Endothelial cell of umbilical vein (primary cell): ENCODE measurements at regions not wholly inside any gene's neighbourhood (a gene's known extent, or its start where the extent isn't known, plus 50 kb on each side); places are given as distances from the start of the nearest gene placed in this dataset.

Experiments used
- BruUV-seq: library from RNA; stranded (reverse); fragments of 400-500 nt; replicated peaks from 2 replicates; lab custom pipeline; 2021; lab: Mats Ljungman, UMichigan
- CTCF ChIA-PET: fragments of 300-600, 350-600 bp; sonication (Branson Sonifier 250); formaldehyde crosslinking; loops from one replicate; lab custom pipeline; 2021; ENCODE audit warnings: antibody characterized with exemption, inconsistent platforms; lab: Charles Lee
- POLR2A ChIA-PET: fragments of 300-600, 350-600 bp; sonication (Branson Sonifier 250); formaldehyde crosslinking; loops from one replicate; lab custom pipeline; 2021; ENCODE audit warnings: antibody characterized with exemption, inconsistent platforms; lab: Charles Lee
- DNase-seq: peaks from one replicate; pipeline ENCODE4 v3.0.0-alpha.2; 2011; ENCODE audit warnings: low read depth, low spot score
- FAIRE-seq: peaks from 2 replicates; lab custom pipeline; 2011; peaks lifted over from hg19 to GRCh38; lab: Jason Lieb, UNC
- H2AFZ ChIP-seq: 2 replicates; pipeline ENCODE4 v1.6.0; 2012; ENCODE audit warnings: low read depth, low read length, control low read depth, inconsistent platforms
- H3K27ac ChIP-seq: 2 replicates; pipeline ENCODE4 v1.5.1; 2011; ENCODE audit warnings: low read depth, mild to moderate bottlenecking, control low read depth, low read length, moderate library complexity; ENCODE audit not compliant: insufficient read depth
- H3K27me3 ChIP-seq, 2 experiments: 2 replicates each; pipeline versions ENCODE4 v1.6.0 to v1.6.1; 2011; ENCODE audit warnings: low read length in 2 of 2, mixed read lengths in 1 of 2; ENCODE audit not compliant: control insufficient read depth in 2 of 2, insufficient read depth in 2 of 2
- H3K36me3 ChIP-seq, 2 experiments: 2 replicates in 1 of 2; 3 replicates in 1 of 2; pipeline ENCODE4 v1.5.1; 2011; ENCODE audit warnings: low read length in 2 of 2, mild to moderate bottlenecking in 1 of 2, moderate library complexity in 1 of 2; ENCODE audit not compliant: control insufficient read depth in 2 of 2, insufficient read depth in 2 of 2; ENCODE audit errors: extremely low read depth in 1 of 2
- H3K4me1 ChIP-seq: 3 replicates; pipeline ENCODE4 v1.5.1; 2011; ENCODE audit warnings: mild to moderate bottlenecking, low read length; ENCODE audit not compliant: control insufficient read depth, insufficient read depth; ENCODE audit errors: extremely low read depth
- H3K4me2 ChIP-seq: 2 replicates; pipeline ENCODE4 v1.6.1; 2011; ENCODE audit warnings: low read length, control low read depth, mixed read lengths; ENCODE audit not compliant: insufficient read depth
- H3K4me3 ChIP-seq, 3 experiments: fragments of 200-600 bp in 1 of 3; sonication (generic), shearing (Covaris generic) in 1 of 3; replicated peaks in 1 of 3; 2 replicates each; pipeline ENCODE4 v1.5.1; 2011 to 2016; ENCODE audit warnings: control low read depth in 3 of 3, low read length in 3 of 3, mild to moderate bottlenecking in 2 of 3, inconsistent platforms in 1 of 3, low read depth in 1 of 3, moderate library complexity in 1 of 3; ENCODE audit not compliant: insufficient read depth in 1 of 3
- H3K79me2 ChIP-seq: 2 replicates; pipeline ENCODE4 v1.6.0; 2012; ENCODE audit warnings: low read length, inconsistent platforms; ENCODE audit not compliant: control insufficient read depth, insufficient read depth
- H3K9ac ChIP-seq: replicated peaks from 2 replicates; pipeline ENCODE3; 2011; ENCODE audit warnings: low read length, control low read depth; ENCODE audit not compliant: insufficient read depth; ENCODE audit errors: extremely low read depth
- H3K9me1 ChIP-seq: replicated peaks from 3 replicates; pipeline ENCODE4 v1.6.0; 2011; ENCODE audit warnings: mild to moderate bottlenecking, low read length; ENCODE audit not compliant: control insufficient read depth, insufficient read depth; ENCODE audit errors: extremely low read depth
- H3K9me3 ChIP-seq: replicated peaks from 2 replicates; pipeline ENCODE4 v1.5.1; 2012; ENCODE audit warnings: low read length, inconsistent platforms; ENCODE audit not compliant: control insufficient read depth, insufficient read depth
- H4K20me1 ChIP-seq: replicated peaks from 2 replicates; pipeline ENCODE3; 2011; ENCODE audit warnings: mild to moderate bottlenecking, low read length; ENCODE audit not compliant: control insufficient read depth, insufficient read depth; ENCODE audit errors: extremely low read depth
- CTCF ChIP-seq, 2 donors: IDR thresholded peaks; 1 replicate in 1 of 2; 2 replicates in 1 of 2; pipeline ENCODE4 v1.5.1; 2011; ENCODE audit warnings: low read length in 2 of 2, mild to moderate bottlenecking in 2 of 2, moderate library complexity in 2 of 2, control low read depth in 1 of 2, inconsistent platforms in 1 of 2, low read depth in 1 of 2; ENCODE audit not compliant: insufficient read depth in 1 of 2; ENCODE audit errors: extremely low read depth in 1 of 2
- EZH2 ChIP-seq: IDR thresholded peaks from 2 replicates; pipeline ENCODE4 v1.6.1; 2012; ENCODE audit warnings: borderline replicate concordance, low read depth, mild to moderate bottlenecking, moderate library complexity, low read length, inconsistent platforms; ENCODE audit not compliant: severe bottlenecking
- FOS ChIP-seq: IDR thresholded peaks from 2 replicates; pipeline ENCODE4 v1.6.1; 2011; ENCODE audit warnings: mild to moderate bottlenecking, low read length, moderate library complexity, borderline replicate concordance; ENCODE audit not compliant: insufficient read depth
- GATA2 ChIP-seq: IDR thresholded peaks from 2 replicates; pipeline ENCODE4 v1.7.0; 2011; ENCODE audit warnings: low read depth, mild to moderate bottlenecking, moderate library complexity, mixed read lengths, low read length; ENCODE audit not compliant: insufficient read length, insufficient read depth
- JUN ChIP-seq: IDR thresholded peaks from 2 replicates; pipeline ENCODE4 v1.6.1; 2011; ENCODE audit warnings: borderline replicate concordance, low read depth; ENCODE audit not compliant: insufficient read length, insufficient read depth
- MYC ChIP-seq: IDR thresholded peaks from one replicate; pipeline ENCODE4 v1.6.1; 2011; ENCODE audit warnings: mild to moderate bottlenecking, low read depth, low read length
- POLR2A ChIP-seq: IDR thresholded peaks from 2 replicates; pipeline ENCODE4 v1.6.1; 2012; ENCODE audit warnings: low read depth, mild to moderate bottlenecking, control low read depth, low read length
- POLR2AphosphoS5 ChIP-seq: IDR thresholded peaks from 2 replicates; pipeline ENCODE4 v1.6.1; 2012; ENCODE audit warnings: low read depth, mild to moderate bottlenecking, control low read depth, low read length, moderate library complexity; ENCODE audit not compliant: insufficient read depth
- dilution Hi-C: fragments of 300-500 bp; cut with MboI; formaldehyde crosslinking; loops from one replicate; pipeline ENCODE4 v1.15.0; 2019; ENCODE audit warnings: low sequenced_read_pairs; ENCODE audit not compliant: extremely low pct_ligation_motif_present
- intact Hi-C: fragments of 100-400 bp; cut with micrococcal nuclease; formaldehyde crosslinking; loops from one replicate; pipeline ENCODE4 v1.10.0; 2022
- TF ChIP-seq, protein P1 (sequence below): IDR thresholded peaks from 2 replicates; pipeline ENCODE4 v1.6.1; 2011; ENCODE audit not compliant: insufficient read depth, insufficient read length

GRCh38 chr10:88131511-88132139 lies 268.2 kb downstream of the PTEN start:
- Histone ChIP-seq H3K36me3 (no peaks in the 10 kb centered on the region), H2AFZ (no peak overlapping the region), H3K4me1 (no peaks in the 10 kb centered on the region), H4K20me1 (no peaks in the 10 kb centered on the region), H3K9ac (no peak overlapping the region), H3K9me3 (no peaks in the 10 kb centered on the region), H3K27me3 (no peaks in the 10 kb centered on the region), H3K9me1 (no peaks in the 10 kb centered on the region), H3K79me2 (no peaks in the 10 kb centered on the region), H3K27ac (no peak overlapping the region), H3K4me3 (no peak overlapping the region), H3K4me2 (no peak overlapping the region)
- FAIRE-seq: no peak
- ChIA-PET CTCF (interaction anchor here (1.1 to 1.2 kb wide), 2 partner anchors 9 to 10 kb away, joined by 3 to 5 read pairs; no protein-coding TSS in a partner anchor), POLR2A (no interaction called here)
- intact Hi-C loops (no loop called here), dilution Hi-C loops (no loop called here)
- no peak for DNase-seq
- TF ChIP-seq, protein P1, sequence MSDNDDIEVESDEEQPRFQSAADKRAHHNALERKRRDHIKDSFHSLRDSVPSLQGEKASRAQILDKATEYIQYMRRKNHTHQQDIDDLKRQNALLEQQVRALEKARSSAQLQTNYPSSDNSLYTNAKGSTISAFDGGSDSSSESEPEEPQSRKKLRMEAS: no peak
- TF ChIP-seq MYC: no peak
- TF ChIP-seq JUN: no peak
- TF ChIP-seq FOS: no peak
- BruUV-seq: no TSS peak

GRCh38 chr10:88136712-88137111 lies 273.3 kb downstream of the PTEN start:
- Histone ChIP-seq H3K9me1 (no peaks in the 10 kb centered on the region), H3K9me3 (no peaks in the 10 kb centered on the region), H3K79me2 (no peaks in the 10 kb centered on the region), H3K4me2 (no peak overlapping the region), H2AFZ (no peak overlapping the region), H3K27me3 (no peaks in the 10 kb centered on the region), H3K27ac (no peak overlapping the region), H4K20me1 (no peaks in the 10 kb centered on the region), H3K4me3 (no peak overlapping the region), H3K9ac (no peak overlapping the region), H3K4me1 (no peaks in the 10 kb centered on the region), H3K36me3 (no peaks in the 10 kb centered on the region)
- ChIA-PET POLR2A (no interaction called here), CTCF (no interaction called here)
- intact Hi-C loops (no loop called here), dilution Hi-C loops (no loop called here)
- no peak for FAIRE-seq
- no peak for TF ChIP-seq POLR2A
- TF ChIP-seq JUN: no peak
- no peak for TF ChIP-seq POLR2AphosphoS5
- TF ChIP-seq, protein P1: no peak
- no peak for TF ChIP-seq MYC
- TF ChIP-seq CTCF (IDR thresholded peaks at IDR 0.05; ENCODE audit: extremely low read depth in 1 of 2, insufficient read depth in 1 of 2, low read depth in 1 of 2, low read length in 2 of 2): no peak
- TF ChIP-seq FOS: no peak
- TF ChIP-seq EZH2: no peak
- TF ChIP-seq GATA2: no peak
- no TSS peak for BruUV-seq
- DNase-seq: no peak
